GM23338 (cell line): ENCODE measurements at regions not wholly inside any gene's neighbourhood (a gene's known extent, or its start where the extent isn't known, plus 50 kb on each side); places are given as distances from the start of the nearest gene placed in this dataset.

Experiments used
- ATAC-seq: fragments of 200-7000 bp; cut with Tn5 transposase; 3 replicates; pipeline ENCODE4 v1.9.1; 2020
- DNase-seq: peaks from one replicate; pipeline ENCODE4 v3.0.0-alpha.2; 2015; ENCODE audit warnings: low spot score
- H2AFZ ChIP-seq: fragments of 200-600 bp; sonication (generic); 2 replicates; pipeline ENCODE4 v1.8.0; 2016; ENCODE audit warnings: antibody characterized with exemption, mild to moderate bottlenecking, moderate library complexity
- H3F3A ChIP-seq: fragments of 200-600 bp; sonication (generic); replicated peaks from 2 replicates; pipeline ENCODE4 v1.8.0; 2017; ENCODE audit warnings: antibody characterized with exemption, mixed run types, low read depth
- H3K27ac ChIP-seq: fragments of 200-600 bp; sonication (generic); 2 replicates; pipeline ENCODE4 v1.6.1; 2016; ENCODE audit warnings: low read depth
- H3K27me3 ChIP-seq: fragments of 200-600 bp; sonication (generic); 2 replicates; pipeline ENCODE4 v1.8.0; 2016; ENCODE audit warnings: mild to moderate bottlenecking, mixed run types, moderate library complexity; ENCODE audit not compliant: insufficient read depth
- H3K36me3 ChIP-seq: fragments of 200-600 bp; sonication (generic); 2 replicates; pipeline ENCODE4 v1.8.0; 2016; ENCODE audit warnings: mild to moderate bottlenecking; ENCODE audit not compliant: insufficient read depth
- H3K4me1 ChIP-seq: fragments of 200-600 bp; sonication (generic); 2 replicates; pipeline ENCODE4 v1.8.0; 2016; ENCODE audit warnings: mild to moderate bottlenecking, moderate library complexity; ENCODE audit not compliant: insufficient read depth
- H3K4me2 ChIP-seq: fragments of 200-600 bp; sonication (generic); 2 replicates; pipeline ENCODE4 v1.7.1; 2017; ENCODE audit warnings: mixed run types
- H3K4me3 ChIP-seq: fragments of 200-600 bp; sonication (generic); 2 replicates; pipeline ENCODE4 v1.6.1; 2016; ENCODE audit warnings: mixed run types
- H3K79me2 ChIP-seq: fragments of 200-600 bp; sonication (generic); replicated peaks from 2 replicates; pipeline ENCODE4 v1.8.0; 2017; ENCODE audit warnings: mild to moderate bottlenecking; ENCODE audit not compliant: insufficient read depth
- H3K9me2 ChIP-seq: fragments of 200-600 bp; sonication (generic); 2 replicates; pipeline ENCODE4 v1.8.0; 2017; ENCODE audit not compliant: insufficient read depth
- H4K20me1 ChIP-seq: fragments of 200-600 bp; sonication (generic); replicated peaks from 2 replicates; pipeline ENCODE4 v1.8.0; 2017; ENCODE audit warnings: mild to moderate bottlenecking; ENCODE audit not compliant: insufficient read depth
- H3K27ac Mint-ChIP-seq: 2 replicates; pipeline ENCODE4 v1.8.0; 2020; ENCODE audit warnings: inconsistent platforms, mild to moderate bottlenecking, moderate library complexity, mixed read lengths
- H3K27me3 Mint-ChIP-seq: 3 replicates; pipeline ENCODE4 v1.8.0; 2022; ENCODE audit warnings: low read depth, mild to moderate bottlenecking, moderate library complexity, mixed read lengths, inconsistent platforms; ENCODE audit not compliant: insufficient read depth, poor library complexity
- H3K36me3 Mint-ChIP-seq: 3 replicates; pipeline ENCODE4 v1.8.0; 2021; ENCODE audit warnings: low read depth, mild to moderate bottlenecking, inconsistent platforms, moderate library complexity, mixed read lengths
- H3K4me1 Mint-ChIP-seq: 3 replicates; pipeline ENCODE4 v1.8.0; 2020; ENCODE audit warnings: mild to moderate bottlenecking, inconsistent platforms, mixed read lengths
- H3K4me3 Mint-ChIP-seq: 3 replicates; pipeline ENCODE4 v1.8.0; 2021; ENCODE audit warnings: moderate library complexity, mild to moderate bottlenecking, inconsistent platforms, mixed read lengths
- H3K9me3 Mint-ChIP-seq: 3 replicates; pipeline ENCODE4 v1.8.0; 2020; ENCODE audit warnings: moderate library complexity, mild to moderate bottlenecking, inconsistent platforms, mixed read lengths
- CREB1 ChIP-seq: fragments of 250-450 bp; sonication (Bioruptor Pico); IDR thresholded peaks from 2 replicates; pipeline ENCODE4 v1.5.0; 2020; ENCODE audit warnings: low read depth, mild to moderate bottlenecking, moderate library complexity
- CTCF ChIP-seq, 2 experiments: fragments of 200-600 bp in 1 of 2; sonication (generic) in 1 of 2; conservative IDR thresholded peaks; 2 replicates each; pipeline versions ENCODE4 v1.5.1 to v1.6.1; 2016 to 2017; ENCODE audit warnings: antibody characterized with exemption in 2 of 2, low read depth in 2 of 2, mild to moderate bottlenecking in 2 of 2, moderate library complexity in 1 of 2
- ETS1 ChIP-seq: IDR thresholded peaks from 2 replicates; pipeline ENCODE4 v1.6.1; 2016; ENCODE audit warnings: antibody characterized with exemption
- EZH2phosphoT487 ChIP-seq: fragments of 200-600 bp; sonication (generic); IDR thresholded peaks from one replicate; pipeline ENCODE4 v1.8.1; 2018; ENCODE audit warnings: antibody characterized with exemption; ENCODE audit not compliant: unreplicated experiment
- POLR2AphosphoS5 ChIP-seq: IDR thresholded peaks from 2 replicates; pipeline ENCODE4 v1.6.1; 2016; ENCODE audit warnings: antibody characterized with exemption, low read depth
- REST ChIP-seq: IDR thresholded peaks from one replicate; pipeline ENCODE4 v1.6.1; 2018; ENCODE audit warnings: antibody characterized with exemption; ENCODE audit not compliant: unreplicated experiment
- ZNF114 ChIP-seq: fragments of 250-450 bp; sonication (Bioruptor Pico); IDR thresholded peaks from 2 replicates; pipeline ENCODE4 v1.5.0; 2020; ENCODE audit warnings: mild to moderate bottlenecking, moderate library complexity
- ZNF331 ChIP-seq: fragments of 250-450 bp; sonication (Bioruptor Pico); IDR thresholded peaks from 2 replicates; pipeline ENCODE4 v1.5.0; 2020; ENCODE audit warnings: low read depth, mild to moderate bottlenecking, moderate library complexity
- ZNF462 ChIP-seq: fragments of 250-450 bp; sonication (Bioruptor Pico); IDR thresholded peaks from 2 replicates; pipeline ENCODE4 v1.5.0; 2020; ENCODE audit warnings: mild to moderate bottlenecking, moderate library complexity

- TF ChIP-seq CTCF (conservative IDR thresholded peaks at IDR 0.05; ENCODE audit: low read depth in 2 of 2) (no peak), CREB1 (CRISPR knock-in tag) (no peak)
These were observed 118.4 kb upstream of the TPRG1 start (continued) for GRCh38 chr3:189053322-189053721.

DNA sequence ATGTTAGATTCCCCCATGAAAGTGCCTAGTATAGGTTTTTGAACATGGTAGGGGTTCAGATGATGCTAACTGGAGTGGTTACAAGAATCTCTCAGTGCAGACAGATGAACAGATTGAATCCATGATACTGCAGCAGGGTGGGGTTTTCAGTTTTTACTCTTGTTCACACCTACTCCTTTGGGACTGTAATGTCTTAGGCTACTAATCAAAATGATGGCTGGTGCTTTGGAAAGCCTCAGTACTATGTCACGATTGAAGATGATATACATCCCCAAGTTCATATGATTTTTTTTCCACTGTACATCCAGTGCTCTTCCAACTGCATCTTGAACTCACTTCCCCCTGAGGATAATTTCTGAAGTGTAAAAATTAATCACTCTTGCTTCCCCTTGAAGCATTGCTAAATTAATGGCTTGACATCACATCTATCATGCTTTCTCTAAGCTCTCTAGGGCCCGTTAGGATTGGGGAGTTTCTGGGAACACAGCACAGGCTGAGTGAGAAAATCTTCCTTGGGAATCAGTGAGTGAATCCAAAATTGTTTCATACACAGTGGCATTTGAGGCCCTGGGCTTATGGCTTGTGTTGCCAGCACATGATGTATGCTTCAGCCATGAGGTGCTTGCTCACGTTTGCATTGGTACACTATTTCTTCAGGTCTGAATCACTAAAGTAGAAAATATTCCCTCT lies 115.0 kb upstream of the TPRG1 start:
- Mint-ChIP-seq H3K36me3 (no peaks in the 10 kb centered on the region), H3K27me3 (no peaks in the 10 kb centered on the region), H3K4me1 (no peaks in the 10 kb centered on the region)
- no peak for TF ChIP-seq REST
- no peak for TF ChIP-seq ZNF114 (CRISPR knock-in tag)
- TF ChIP-seq CTCF (conservative IDR thresholded peaks at IDR 0.05; ENCODE audit: low read depth in 2 of 2), result no peak
- no peak for TF ChIP-seq ZNF331 (CRISPR knock-in tag)
- TF ChIP-seq CREB1 (CRISPR knock-in tag), result no peak
- TF ChIP-seq POLR2AphosphoS5, result no peak
- no peak for TF ChIP-seq ETS1
- TF ChIP-seq ZNF462 (CRISPR knock-in tag), result no peak
- TF ChIP-seq EZH2phosphoT487, result no peak

More for the DNA sequence above, 115.0 kb upstream of the TPRG1 start:
- no peak overlapping the region for H3K4me2 ChIP-seq
- no peak overlapping the region for H2AFZ ChIP-seq
- Mint-ChIP-seq H3K9me3 (peaks cover 6% of the 10 kb centered on the region; the same call in 2 of the 3 replicates), H3K27ac (no peak overlapping the region), H3K4me3 (no peak overlapping the region)
- no peaks in the 10 kb centered on the region for H3K9me2 ChIP-seq
- H4K20me1 ChIP-seq, result no peaks in the 10 kb centered on the region
- H3K27me3 ChIP-seq, result no peaks in the 10 kb centered on the region
- no peak overlapping the region for H3K4me3 ChIP-seq
- H3K36me3 ChIP-seq, result no peaks in the 10 kb centered on the region; the same call in 1 of the 2 replicates
- ATAC-seq, result no peak
- H3K27ac ChIP-seq, result no peak overlapping the region
- H3F3A ChIP-seq, result no peaks in the 10 kb centered on the region
- DNase-seq, result no peak
- no peaks in the 10 kb centered on the region for H3K79me2 ChIP-seq
- no peaks in the 10 kb centered on the region for H3K4me1 ChIP-seq
